ENCODE measurements at regions not wholly inside any gene's neighbourhood (a gene's known extent, or its start where the extent isn't known, plus 50 kb on each side); places are given as distances from the start of the nearest gene placed in this dataset.
"Not testable (repeated sequence)": the region's sequence is repeated elsewhere in the genome, so short reads cannot be mapped to it uniquely, and the experiment has no call there.

GRCh38 chr18:52200406-52200805 lies 139.6 kb upstream of the DCC start:
- DNase-seq (ENCODE audit: low read depth), result no peak

GRCh38 chr18:52200921-52201663 lies 138.9 kb upstream of the DCC start:
- no peak for DNase-seq (ENCODE audit: low read depth)

DNA sequence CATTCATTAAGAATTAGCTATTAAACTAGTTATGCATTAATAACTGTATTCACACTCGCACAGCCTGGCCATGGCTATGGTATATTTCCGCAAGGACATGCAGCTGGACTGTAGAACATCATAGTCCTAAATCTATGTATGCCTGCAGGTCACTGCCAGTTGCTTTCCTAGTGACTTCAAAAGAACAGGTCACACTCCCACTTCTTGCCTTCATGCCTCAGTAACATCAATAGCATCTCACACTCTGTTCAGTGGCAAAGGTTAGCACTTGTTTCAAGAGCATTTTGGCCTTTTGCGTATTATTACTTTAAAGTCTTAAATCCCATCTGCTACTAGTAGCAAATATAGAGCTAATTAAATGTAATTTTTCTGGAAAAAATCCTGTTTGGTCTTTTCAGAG lies 131.4 kb upstream of the DCC start:
- no peak for DNase-seq (ENCODE audit: low read depth)

DNA sequence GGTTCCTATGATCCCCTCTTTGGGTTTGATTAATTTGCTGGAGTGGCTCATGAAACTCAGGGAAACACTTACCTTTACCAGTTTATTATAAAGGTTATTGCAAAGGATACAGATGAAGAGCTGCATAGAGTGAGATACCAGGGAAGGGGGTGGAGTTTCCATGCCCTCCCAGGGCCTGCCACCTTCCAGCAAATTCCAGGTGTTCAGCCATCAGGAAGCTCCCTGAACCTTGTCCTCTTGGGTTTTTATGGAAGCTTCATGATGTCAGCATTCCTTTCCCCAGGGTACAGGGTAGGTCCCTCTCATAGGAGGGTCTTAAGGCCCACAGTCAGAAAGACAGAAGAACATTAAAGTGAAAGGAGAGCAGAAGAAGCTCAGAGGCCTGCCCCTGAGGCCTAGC lies 123.9 kb upstream of the DCC start:
- DNase-seq (ENCODE audit: low read depth), result no peak

DNA sequence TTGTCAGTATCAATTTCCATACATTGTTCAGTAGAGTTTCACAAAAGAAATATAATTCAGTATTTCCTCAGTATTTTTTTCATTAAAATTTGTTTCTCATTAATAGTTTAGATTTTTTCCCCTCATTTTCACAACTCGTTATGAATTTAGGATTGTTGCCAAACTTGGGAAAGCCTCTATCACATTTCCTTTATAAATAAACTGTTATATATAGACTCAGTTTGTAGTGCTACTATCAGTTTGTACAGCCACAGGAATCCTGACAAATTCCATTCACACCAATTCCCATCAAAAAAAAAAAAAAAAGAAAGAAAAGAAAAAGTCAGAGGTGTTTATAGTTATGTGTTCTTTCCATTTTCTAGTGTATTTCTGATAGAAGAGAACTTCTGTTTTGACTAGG lies 123.3 kb upstream of the DCC start:
- no peak for DNase-seq (ENCODE audit: low read depth)

GRCh38 chr18:52219102-52219501 lies 120.9 kb upstream of the DCC start:
- DNase-seq (ENCODE audit: low read depth), result no peak

DNA sequence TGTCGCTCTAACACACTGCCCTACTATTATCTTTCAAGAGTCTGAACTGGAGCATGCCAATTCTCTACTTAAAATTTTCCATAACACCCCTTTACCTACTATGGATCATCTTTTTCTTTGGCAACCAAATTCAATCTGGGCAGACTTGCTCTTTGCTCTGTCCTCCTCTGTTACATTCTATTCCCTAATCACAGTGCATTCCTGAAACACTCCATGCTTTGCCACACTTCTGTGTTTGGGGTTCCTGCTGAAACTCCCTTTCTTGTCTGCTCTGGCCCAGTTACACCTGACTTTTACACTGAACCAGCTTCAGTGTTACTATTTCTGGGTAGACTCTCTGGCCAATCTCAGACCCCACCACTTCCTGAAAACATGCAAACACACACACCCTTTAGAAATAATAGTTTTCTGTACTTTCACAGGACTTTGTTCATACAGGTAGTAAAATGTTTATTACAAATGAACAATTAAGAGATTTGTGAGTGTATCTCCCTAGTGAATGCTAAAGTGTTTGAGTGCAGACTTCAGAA lies 119.9 kb upstream of the DCC start:
- no peak for DNase-seq (ENCODE audit: low read depth)

DNA sequence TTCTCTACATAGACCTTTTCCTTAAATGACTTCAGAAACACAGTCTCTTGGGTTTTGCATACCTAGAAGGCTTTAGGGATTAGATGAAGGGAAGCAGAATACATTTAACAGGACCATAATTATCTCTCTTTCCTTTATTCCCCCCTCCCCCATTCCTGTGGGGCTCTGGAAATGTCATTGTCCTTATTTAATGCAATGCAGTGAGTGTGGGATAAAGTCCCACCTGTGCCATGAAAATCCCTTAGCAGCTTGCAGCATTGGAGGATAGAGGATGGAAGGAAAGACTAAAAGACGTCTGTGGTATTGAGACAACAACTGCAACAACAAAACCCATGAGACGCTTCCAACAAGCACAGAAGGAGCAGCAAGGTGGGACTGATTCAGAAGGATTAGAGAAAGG lies 117.8 kb upstream of the DCC start:
- no peak for DNase-seq (ENCODE audit: low read depth)

- DNase-seq (ENCODE audit: low read depth), result no peak
These were observed 112.5 kb upstream of the DCC start for GRCh38 chr18:52227536-52227935.

DNA sequence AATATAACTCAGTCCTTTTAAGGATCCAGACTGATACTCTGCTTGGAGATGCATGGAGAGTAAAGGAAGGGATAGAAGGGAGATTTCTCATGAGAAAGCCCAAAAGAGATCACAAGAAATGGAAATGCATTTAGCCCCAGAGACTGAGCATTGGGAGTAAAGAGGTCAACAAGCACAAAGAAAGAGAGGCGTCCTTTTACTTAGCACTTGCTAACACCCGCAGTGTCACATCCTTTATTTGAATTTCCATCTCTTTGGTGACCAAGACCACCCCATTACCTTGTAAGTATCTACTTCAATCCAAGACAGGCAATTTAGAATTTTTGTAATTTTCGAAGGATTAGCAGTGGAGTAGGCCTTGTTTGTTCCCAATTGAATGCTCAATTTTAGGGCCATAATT lies 111.8 kb upstream of the DCC start:
- no peak for DNase-seq (ENCODE audit: low read depth)

- DNase-seq (ENCODE audit: low read depth), result no peak
These were observed 103.9 kb upstream of the DCC start for GRCh38 chr18:52236131-52236530.

- DNase-seq (ENCODE audit: low read depth), result no peak
These were observed 102.4 kb upstream of the DCC start for GRCh38 chr18:52237551-52237950.

DNA sequence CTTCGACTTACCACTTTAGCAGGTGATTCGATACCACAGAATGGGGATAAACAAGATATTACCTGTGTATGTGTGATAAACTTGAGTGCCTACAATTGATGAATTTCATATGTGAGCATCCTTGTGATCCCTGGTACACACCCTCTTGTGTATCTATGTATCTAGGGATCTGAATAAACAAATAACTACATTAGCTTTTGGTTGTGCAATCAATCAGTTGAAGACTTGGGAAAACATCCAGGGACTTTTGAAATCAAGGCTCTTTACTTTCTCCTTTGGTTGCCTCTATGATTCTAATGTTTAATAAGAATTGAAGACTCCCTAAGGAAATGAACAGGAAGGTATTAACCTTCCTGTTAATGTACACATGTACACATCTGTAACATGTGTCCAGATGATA lies 97.3 kb upstream of the DCC start:
- DNase-seq (ENCODE audit: low read depth), result no peak

GRCh38 chr18:52244658-52245057 lies 95.3 kb upstream of the DCC start:
- no peak for DNase-seq (ENCODE audit: low read depth)

- DNase-seq (ENCODE audit: low read depth), result no peak
These were observed 85.6 kb upstream of the DCC start for GRCh38 chr18:52254367-52254766.

DNA sequence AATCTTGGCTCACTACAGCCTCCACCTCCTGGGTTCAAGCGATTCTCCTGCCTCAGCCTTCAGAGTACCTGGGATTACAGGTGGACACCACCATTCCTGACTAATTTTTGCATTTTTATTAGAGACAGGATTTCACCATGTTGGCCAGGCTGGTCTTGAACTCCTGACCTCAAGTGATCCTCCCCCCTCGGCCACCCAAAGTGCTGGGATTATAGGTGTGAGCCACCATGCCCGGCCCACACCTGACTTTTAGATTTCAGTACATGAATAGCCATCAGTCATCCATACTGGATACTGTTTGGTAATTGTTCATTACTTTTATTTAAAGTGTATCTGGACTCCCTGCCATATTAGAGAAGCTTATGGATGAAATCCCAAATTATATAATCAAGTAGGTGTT lies 82.6 kb upstream of the DCC start:
- not testable (repeated sequence) for DNase-seq (ENCODE audit: low read depth)

- no peak for DNase-seq (ENCODE audit: low read depth)
These were observed 64.2 kb upstream of the DCC start for GRCh38 chr18:52275817-52276216.

- DNase-seq (ENCODE audit: low read depth), result no peak
These were observed 62.2 kb upstream of the DCC start for GRCh38 chr18:52277785-52278184.

DNA sequence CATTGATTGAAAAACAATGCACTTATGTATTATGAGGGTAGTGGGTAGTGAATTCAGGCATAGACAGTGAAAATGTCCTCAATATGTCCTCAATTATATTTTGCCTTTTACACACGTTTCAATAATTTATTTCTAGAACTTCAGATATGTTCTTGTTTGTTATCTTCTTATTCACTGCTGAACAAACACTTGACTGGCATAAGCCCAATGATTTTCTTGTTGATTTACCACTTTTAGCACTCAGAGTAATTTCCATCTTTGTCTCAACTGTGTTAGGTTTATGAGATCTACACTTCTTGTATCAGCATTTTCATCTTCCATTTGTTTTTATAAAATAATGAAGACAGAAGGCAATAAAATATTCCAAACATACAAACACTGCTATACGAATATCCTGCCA lies 61.8 kb upstream of the DCC start:
- no peak for DNase-seq (ENCODE audit: low read depth)

DNA sequence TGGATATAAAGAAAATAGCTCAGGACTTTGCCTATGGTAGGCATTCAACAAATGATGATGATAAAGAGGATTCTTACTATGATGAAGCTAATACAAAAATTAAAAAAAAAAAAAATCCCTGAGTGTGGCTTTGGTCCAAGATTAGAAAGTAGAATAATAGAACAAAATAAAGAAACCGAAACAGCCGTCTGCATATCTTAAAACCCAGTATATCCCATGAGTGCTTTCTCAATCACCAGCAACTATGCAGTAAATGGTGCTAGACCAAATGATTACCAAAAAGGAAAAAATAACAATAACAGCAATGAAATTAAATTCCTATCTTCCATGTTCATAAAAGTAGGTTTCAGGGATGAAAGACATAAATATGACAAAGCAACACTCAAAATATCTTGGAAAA lies 59.3 kb upstream of the DCC start:
- DNase-seq (ENCODE audit: low read depth), result no peak

DNA sequence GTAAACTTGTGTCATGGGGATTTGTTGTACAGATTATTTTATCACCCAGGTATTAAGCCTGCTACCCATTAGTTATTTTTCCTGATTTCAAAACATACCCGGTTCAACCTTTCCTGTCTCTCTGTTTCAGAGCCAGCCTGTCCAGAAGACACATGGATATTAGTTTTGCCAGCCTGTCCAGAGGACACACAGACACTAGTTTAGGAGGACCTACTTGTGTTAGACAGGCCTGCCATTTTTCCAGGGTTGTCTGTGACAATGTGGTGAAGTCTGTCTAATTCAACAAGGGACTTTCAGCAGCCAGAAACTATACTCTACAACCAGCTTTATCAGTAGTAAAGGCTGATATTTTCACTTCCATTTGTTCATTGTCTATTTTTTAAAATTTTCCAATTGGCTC lies 56.1 kb upstream of the DCC start:
- no peak for DNase-seq (ENCODE audit: low read depth)

GRCh38 chr18:52286675-52287074 lies 53.3 kb upstream of the DCC start:
- DNase-seq (ENCODE audit: low read depth), result no peak

DNA sequence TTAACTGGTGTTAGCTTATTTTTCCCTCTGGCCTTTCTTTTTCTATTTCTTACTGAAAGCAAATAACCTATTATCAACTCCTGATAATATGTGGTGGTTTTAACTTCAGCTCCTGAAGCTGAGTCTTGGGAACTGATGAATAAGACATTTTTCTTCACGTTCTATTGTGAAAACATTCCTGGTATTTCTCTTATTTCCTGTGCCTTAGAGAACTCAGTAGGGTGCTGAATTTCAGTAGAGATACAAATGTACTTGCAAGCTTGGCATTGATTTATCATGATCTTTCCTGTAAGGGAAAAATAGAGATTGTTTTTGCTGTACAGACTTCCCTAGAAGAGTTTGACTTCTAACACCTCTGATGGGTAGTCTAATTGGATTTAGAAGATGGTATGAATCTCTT lies 52.8 kb upstream of the DCC start:
- DNase-seq (ENCODE audit: low read depth), result no peak

DNA sequence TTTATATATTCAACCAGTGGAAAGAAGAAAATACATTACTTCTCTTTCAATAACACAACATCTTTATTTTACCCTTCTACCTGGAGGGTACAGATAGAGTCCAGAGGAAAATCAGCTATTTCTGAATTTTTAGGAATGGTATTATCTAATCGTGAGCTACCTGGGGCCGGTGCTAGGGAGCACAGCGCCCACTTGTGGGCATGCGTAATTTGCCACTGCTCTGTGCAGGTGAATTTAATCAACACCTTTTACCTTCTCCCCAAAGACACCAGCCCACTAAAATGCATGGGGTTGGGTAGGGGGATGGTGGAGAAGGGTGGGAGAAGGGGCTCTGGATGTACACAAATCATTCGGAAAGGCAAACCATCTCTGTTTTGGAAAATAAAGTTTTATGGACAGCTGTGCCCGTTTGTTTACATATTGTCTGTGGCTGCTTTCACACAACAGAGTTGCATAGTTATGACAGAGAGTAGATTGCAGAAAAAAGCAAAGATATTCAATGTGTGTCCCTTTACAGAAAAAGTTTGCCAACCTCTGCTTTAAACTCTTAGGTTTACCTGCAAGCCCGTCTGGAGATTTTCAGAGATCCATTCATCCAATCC lies 51.5 kb upstream of the DCC start:
- no peak for DNase-seq (ENCODE audit: low read depth)

Measured in HS-27A (cell line).